Right atrium auricular region (tissue), 2 donors: ENCODE measurements at regions not wholly inside any gene's neighbourhood (a gene's known extent, or its start where the extent isn't known, plus 50 kb on each side); places are given as distances from the start of the nearest gene placed in this dataset.
A peak's percentile ranks its signal among the peaks of the same experiment; 100 is the strongest.

Experiments
- DNase-seq: peaks from one replicate; pipeline ENCODE4 v3.0.0-alpha.2; 2019; ENCODE audit warnings: low spot score
- H3K27ac ChIP-seq, 2 donors: fragments of 200-600 bp; sonication (generic); 1 replicate in 1 of 2; 2 replicates in 1 of 2; pipeline ENCODE4 v1.5.1; 2016 to 2019
- H3K27me3 ChIP-seq, 2 donors: fragments of 200-600 bp; sonication (generic); one replicate each; pipeline versions ENCODE4 v1.5.1 to v1.6.0; 2017 to 2019
- H3K36me3 ChIP-seq: fragments of 200-600 bp; sonication (generic); one replicate; pipeline ENCODE4 v1.5.1; 2016
- H3K4me1 ChIP-seq, 2 donors: fragments of 200-600 bp; sonication (generic); one replicate each; pipeline versions ENCODE4 v1.5.1 to v1.6.0; 2017 to 2019
- H3K4me3 ChIP-seq, 2 donors: fragments of 200-600 bp; sonication (generic); 1 replicate in 1 of 2; 2 replicates in 1 of 2; pipeline ENCODE4 v1.5.1; 2017 to 2019; ENCODE audit warnings: mild to moderate bottlenecking in 1 of 2, moderate library complexity in 1 of 2
- H3K9me3 ChIP-seq, 2 donors: fragments of 200-600 bp; sonication (generic); one replicate each; pipeline ENCODE4 v1.5.1; 2019
- TF ChIP-seq, protein P1 (sequence below), 2 donors: fragments of 200-600 bp; sonication (generic); IDR thresholded peaks; one replicate each; pipeline ENCODE4 v1.5.1; 2019; ENCODE audit warnings: antibody characterized with exemption in 2 of 2

DNA sequence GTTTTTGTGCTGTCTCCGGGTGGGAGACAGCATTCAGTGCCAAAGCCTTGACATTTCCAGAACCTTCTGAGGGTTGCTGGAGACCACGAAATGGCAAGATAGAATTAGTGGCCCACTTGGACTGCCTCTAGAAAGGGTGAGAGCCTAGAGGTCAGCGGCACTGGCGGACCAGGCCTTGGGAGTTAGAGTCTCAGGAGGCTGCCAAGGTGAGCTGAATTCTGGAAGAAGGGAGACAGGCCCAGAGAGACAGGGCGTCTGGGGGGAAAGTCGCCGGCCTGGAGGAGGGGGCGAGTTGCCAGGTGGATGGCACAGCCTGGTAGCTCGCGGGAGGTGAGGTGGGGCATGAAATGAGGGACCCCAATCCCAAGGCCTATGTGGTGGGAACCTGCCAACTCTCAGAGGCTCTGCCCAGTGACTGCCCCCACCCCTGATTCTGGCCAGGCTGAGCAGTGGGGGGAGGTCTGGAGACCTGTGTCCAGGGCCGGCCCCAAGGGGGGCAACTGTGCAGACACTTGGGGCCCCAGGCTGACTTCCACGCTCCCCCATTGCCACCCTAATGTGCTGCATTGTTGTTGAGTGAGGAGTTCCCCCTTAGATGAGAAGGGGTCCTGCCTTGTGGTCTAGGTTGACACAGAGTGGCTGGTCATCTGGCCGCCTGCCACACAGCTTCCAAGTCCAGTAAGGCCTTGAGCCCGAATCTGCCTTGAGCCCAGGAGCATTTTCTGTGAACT, 211.1 kb upstream of the CIBAR2 start:
- peak overlapping the region; percentile 86 to 87 for H3K27ac ChIP-seq
- H3K36me3 ChIP-seq, result no peaks in the 10 kb centered on the region
- no peak for DNase-seq
- peaks cover 0 to 44% of the 10 kb centered on the region in 2 donors for H3K4me1 ChIP-seq
- TF ChIP-seq, protein P1, sequence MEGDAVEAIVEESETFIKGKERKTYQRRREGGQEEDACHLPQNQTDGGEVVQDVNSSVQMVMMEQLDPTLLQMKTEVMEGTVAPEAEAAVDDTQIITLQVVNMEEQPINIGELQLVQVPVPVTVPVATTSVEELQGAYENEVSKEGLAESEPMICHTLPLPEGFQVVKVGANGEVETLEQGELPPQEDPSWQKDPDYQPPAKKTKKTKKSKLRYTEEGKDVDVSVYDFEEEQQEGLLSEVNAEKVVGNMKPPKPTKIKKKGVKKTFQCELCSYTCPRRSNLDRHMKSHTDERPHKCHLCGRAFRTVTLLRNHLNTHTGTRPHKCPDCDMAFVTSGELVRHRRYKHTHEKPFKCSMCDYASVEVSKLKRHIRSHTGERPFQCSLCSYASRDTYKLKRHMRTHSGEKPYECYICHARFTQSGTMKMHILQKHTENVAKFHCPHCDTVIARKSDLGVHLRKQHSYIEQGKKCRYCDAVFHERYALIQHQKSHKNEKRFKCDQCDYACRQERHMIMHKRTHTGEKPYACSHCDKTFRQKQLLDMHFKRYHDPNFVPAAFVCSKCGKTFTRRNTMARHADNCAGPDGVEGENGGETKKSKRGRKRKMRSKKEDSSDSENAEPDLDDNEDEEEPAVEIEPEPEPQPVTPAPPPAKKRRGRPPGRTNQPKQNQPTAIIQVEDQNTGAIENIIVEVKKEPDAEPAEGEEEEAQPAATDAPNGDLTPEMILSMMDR (IDR thresholded peaks at IDR 0.05), result no peak
- H3K27me3 ChIP-seq, result no peaks in the 10 kb centered on the region
- no peaks in the 10 kb centered on the region for H3K9me3 ChIP-seq
- H3K4me3 ChIP-seq, result no peak overlapping the region

GRCh38 chr16:85323961-85324253, 211.6 kb upstream of the CIBAR2 start:
- H3K27me3 ChIP-seq, result no peaks in the 10 kb centered on the region
- DNase-seq, result no peak
- no peak overlapping the region for H3K4me3 ChIP-seq
- no peaks in the 10 kb centered on the region for H3K9me3 ChIP-seq
- H3K4me1 ChIP-seq, result peaks cover 0 to 49% of the 10 kb centered on the region in 2 donors
- peak overlapping the region in 1 of 2 donors; percentile 87 for H3K27ac ChIP-seq
- H3K36me3 ChIP-seq, result no peaks in the 10 kb centered on the region
- TF ChIP-seq, protein P1 (IDR thresholded peaks at IDR 0.05), result no peak

GRCh38 chr16:85324488-85324887, 212.2 kb upstream of the CIBAR2 start:
- TF ChIP-seq, protein P1 (IDR thresholded peaks at IDR 0.05), result no peak
- Histone ChIP-seq H3K27ac (no peak overlapping the region), H3K4me1 (peaks cover 0 to 55% of the 10 kb centered on the region in 2 donors), H3K27me3 (no peaks in the 10 kb centered on the region), H3K36me3 (no peaks in the 10 kb centered on the region), H3K9me3 (no peaks in the 10 kb centered on the region), H3K4me3 (no peak overlapping the region)
- no peak for DNase-seq

DNA sequence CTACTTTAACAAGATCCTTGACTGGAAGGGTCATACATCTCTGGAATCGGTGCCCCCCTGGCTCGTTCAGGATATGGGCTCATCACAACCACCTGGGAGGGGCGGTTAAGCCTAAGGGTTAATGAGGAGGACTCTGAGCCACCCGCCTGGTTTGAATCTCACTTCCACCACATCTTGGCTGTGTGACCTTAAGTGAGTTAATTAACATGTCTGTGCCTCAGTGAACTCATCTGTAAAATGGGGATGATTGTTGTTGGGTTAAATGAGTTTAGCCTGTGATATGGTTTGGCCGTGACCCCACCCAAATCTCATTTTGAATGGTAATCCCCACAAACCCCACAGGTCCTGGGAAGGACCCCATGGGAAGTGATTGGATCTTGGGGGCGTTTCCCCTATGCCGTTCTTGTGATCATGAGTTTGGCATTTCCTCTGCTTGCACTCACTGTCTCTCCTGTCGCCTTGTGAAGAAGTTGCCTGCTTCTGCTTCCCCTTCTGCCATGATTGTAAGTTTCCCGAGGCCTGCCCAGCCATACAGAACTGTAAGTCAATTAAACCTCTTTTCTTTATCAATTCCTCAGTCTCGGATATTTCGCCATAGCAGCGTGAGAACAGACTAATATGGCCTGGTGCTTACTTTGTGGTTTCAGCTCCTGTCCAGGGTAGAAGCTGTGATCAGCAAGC, 214.0 kb upstream of the CIBAR2 start:
- no peaks in the 10 kb centered on the region for H3K36me3 ChIP-seq
- peaks cover 0 to 58% of the 10 kb centered on the region in 2 donors for H3K4me1 ChIP-seq
- H3K27ac ChIP-seq, result no peak overlapping the region
- H3K27me3 ChIP-seq, result no peaks in the 10 kb centered on the region
- no peak for DNase-seq
- TF ChIP-seq, protein P1 (IDR thresholded peaks at IDR 0.05), result no peak
- no peaks in the 10 kb centered on the region for H3K9me3 ChIP-seq
- H3K4me3 ChIP-seq, result no peak overlapping the region

- Histone ChIP-seq H3K4me1 (peaks cover 0 to 53% of the 10 kb centered on the region in 2 donors), H3K27ac (no peak overlapping the region), H3K4me3 (no peak overlapping the region), H3K27me3 (no peaks in the 10 kb centered on the region), H3K36me3 (no peaks in the 10 kb centered on the region), H3K9me3 (no peaks in the 10 kb centered on the region)
- no peak for DNase-seq
- TF ChIP-seq, protein P1 (IDR thresholded peaks at IDR 0.05), result no peak
Observed at GRCh38 chr16:85326794-85327181, 214.5 kb upstream of the CIBAR2 start.
